Erythroblast (primary cell): ENCODE measurements at regions not wholly inside any gene's neighbourhood (a gene's known extent, or its start where the extent isn't known, plus 50 kb on each side); places are given as distances from the start of the nearest gene placed in this dataset.

Source experiments
- GATA1 ChIP-seq: IDR thresholded peaks from 2 replicates; pipeline ENCODE4 v1.6.1; 2011; ENCODE audit warnings: low read depth, mild to moderate bottlenecking, control low read depth, low read length, moderate library complexity
- POLR2A ChIP-seq: IDR thresholded peaks from 2 replicates; pipeline ENCODE4 v1.6.1; 2011; ENCODE audit warnings: mild to moderate bottlenecking, low read length

GRCh38 chr1:221161571-221162041 is 282.4 kb downstream of the HLX start:
- TF ChIP-seq POLR2A (no peak), GATA1 (no peak)
